ENCODE measurements at regions not wholly inside any gene's neighbourhood (a gene's known extent, or its start where the extent isn't known, plus 50 kb on each side); places are given as distances from the start of the nearest gene placed in this dataset.

DNA sequence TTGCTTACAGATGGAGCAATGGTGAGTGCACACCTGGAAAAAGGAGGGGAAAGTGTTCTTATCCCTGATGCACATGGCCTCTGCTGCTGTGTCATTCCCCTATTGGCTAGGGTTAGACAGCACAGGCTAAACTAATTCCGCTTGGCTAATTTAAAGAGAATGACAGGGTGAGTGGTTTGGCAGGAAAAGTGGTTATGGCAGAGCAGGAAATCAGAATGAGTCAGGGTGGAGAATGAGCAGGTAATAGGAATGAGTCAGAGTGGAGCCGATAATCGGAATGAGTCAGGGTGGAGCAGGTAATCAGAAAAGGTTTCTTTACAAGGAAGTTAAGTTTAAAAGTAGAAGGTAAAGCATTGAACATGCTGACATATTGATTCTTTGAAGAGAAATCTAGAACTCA is 355.5 kb upstream of the HTR1E start:
- TF ChIP-seq, protein P1, sequence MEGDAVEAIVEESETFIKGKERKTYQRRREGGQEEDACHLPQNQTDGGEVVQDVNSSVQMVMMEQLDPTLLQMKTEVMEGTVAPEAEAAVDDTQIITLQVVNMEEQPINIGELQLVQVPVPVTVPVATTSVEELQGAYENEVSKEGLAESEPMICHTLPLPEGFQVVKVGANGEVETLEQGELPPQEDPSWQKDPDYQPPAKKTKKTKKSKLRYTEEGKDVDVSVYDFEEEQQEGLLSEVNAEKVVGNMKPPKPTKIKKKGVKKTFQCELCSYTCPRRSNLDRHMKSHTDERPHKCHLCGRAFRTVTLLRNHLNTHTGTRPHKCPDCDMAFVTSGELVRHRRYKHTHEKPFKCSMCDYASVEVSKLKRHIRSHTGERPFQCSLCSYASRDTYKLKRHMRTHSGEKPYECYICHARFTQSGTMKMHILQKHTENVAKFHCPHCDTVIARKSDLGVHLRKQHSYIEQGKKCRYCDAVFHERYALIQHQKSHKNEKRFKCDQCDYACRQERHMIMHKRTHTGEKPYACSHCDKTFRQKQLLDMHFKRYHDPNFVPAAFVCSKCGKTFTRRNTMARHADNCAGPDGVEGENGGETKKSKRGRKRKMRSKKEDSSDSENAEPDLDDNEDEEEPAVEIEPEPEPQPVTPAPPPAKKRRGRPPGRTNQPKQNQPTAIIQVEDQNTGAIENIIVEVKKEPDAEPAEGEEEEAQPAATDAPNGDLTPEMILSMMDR (IDR thresholded peaks at IDR 0.05): no peak
- no peak for TF ChIP-seq POLR2A (IDR thresholded peaks at IDR 0.05)

Data from right lobe of liver (tissue), 4 donors.